ENCODE measurements at regions not wholly inside any gene's neighbourhood (a gene's known extent, or its start where the extent isn't known, plus 50 kb on each side); places are given as distances from the start of the nearest gene placed in this dataset.

GRCh38 chr2:37857575-37858399, 67.3 kb upstream of the RMDN2 start:
- TF ChIP-seq POLR2AphosphoS5 (IDR thresholded peaks at IDR 0.05; ENCODE audit: low read depth, low read length) (no peak), POLR2A (IDR thresholded peaks at IDR 0.05; ENCODE audit: low read depth, low read length) (no peak), TAF1 (IDR thresholded peaks at IDR 0.05; ENCODE audit: borderline replicate concordance, low read depth, low read length) (no peak)

Measured in GM12892 (cell line).